ENCODE measurements at regions not wholly inside any gene's neighbourhood (a gene's known extent, or its start where the extent isn't known, plus 50 kb on each side); places are given as distances from the start of the nearest gene placed in this dataset.

DNA sequence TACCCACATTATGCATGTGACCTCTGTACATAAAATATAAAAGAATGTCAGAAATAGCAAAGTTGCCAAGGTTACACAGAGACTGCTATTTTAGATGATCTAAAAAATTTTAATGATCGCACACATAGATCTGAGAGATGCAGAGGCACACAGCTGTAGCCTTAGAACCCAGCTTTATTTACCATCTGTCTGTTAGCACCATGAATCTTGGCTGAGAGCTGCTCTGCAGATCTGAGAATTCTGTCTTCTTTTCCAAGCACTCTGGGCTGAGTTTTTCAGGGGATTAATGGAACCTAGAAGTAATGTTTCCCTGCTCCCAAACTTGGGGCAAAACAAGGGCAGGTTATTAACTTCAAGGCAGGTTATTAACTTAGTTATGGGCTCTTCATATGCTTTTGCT, 248.7 kb upstream of the JAG1 start:
- TF ChIP-seq, protein P1, sequence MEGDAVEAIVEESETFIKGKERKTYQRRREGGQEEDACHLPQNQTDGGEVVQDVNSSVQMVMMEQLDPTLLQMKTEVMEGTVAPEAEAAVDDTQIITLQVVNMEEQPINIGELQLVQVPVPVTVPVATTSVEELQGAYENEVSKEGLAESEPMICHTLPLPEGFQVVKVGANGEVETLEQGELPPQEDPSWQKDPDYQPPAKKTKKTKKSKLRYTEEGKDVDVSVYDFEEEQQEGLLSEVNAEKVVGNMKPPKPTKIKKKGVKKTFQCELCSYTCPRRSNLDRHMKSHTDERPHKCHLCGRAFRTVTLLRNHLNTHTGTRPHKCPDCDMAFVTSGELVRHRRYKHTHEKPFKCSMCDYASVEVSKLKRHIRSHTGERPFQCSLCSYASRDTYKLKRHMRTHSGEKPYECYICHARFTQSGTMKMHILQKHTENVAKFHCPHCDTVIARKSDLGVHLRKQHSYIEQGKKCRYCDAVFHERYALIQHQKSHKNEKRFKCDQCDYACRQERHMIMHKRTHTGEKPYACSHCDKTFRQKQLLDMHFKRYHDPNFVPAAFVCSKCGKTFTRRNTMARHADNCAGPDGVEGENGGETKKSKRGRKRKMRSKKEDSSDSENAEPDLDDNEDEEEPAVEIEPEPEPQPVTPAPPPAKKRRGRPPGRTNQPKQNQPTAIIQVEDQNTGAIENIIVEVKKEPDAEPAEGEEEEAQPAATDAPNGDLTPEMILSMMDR (conservative IDR thresholded peaks at IDR 0.05): no peak
- Mint-ChIP-seq H3K27ac (ENCODE audit: unreplicated experiment) (peak overlapping the region; percentile 39), H3K27me3 (ENCODE audit: low read depth) (no peaks in the 10 kb centered on the region), H3K36me3 (ENCODE audit: low read depth) (no peaks in the 10 kb centered on the region), H3K9me3 (peaks cover under 1% of the 10 kb centered on the region), H3K4me3 (no peak overlapping the region), H3K4me1 (peaks cover 14% of the 10 kb centered on the region)
- DNase-seq (ENCODE audit: low read depth, low spot score): no peak

DNA sequence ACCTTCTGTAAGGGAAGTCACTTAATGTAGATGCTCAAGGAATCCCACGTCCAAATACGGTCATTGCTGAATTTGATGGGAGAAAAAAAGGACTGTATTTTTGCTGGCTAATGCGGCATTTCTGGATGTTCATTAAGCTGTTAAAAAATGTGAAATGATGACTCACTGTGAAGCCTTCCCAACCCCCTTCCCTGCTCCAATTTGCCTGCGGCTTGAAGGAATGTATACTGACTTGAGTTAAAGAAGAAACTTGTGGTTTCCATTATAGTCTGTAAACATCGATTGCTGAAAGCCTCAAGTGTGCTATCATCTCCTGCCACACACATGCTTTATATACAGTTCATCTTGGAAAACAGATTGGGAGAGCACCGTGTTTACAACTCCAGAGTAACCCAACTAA, 249.1 kb upstream of the JAG1 start:
- Mint-ChIP-seq H3K27me3 (ENCODE audit: low read depth) (no peaks in the 10 kb centered on the region), H3K4me3 (no peak overlapping the region), H3K9me3 (no peaks in the 10 kb centered on the region), H3K4me1 (peaks cover 14% of the 10 kb centered on the region), H3K36me3 (ENCODE audit: low read depth) (no peaks in the 10 kb centered on the region), H3K27ac (ENCODE audit: unreplicated experiment) (peak overlapping the region; percentile 39)
- TF ChIP-seq, protein P1 (conservative IDR thresholded peaks at IDR 0.05): no peak
- DNase-seq (ENCODE audit: low read depth, low spot score): no peak

DNA sequence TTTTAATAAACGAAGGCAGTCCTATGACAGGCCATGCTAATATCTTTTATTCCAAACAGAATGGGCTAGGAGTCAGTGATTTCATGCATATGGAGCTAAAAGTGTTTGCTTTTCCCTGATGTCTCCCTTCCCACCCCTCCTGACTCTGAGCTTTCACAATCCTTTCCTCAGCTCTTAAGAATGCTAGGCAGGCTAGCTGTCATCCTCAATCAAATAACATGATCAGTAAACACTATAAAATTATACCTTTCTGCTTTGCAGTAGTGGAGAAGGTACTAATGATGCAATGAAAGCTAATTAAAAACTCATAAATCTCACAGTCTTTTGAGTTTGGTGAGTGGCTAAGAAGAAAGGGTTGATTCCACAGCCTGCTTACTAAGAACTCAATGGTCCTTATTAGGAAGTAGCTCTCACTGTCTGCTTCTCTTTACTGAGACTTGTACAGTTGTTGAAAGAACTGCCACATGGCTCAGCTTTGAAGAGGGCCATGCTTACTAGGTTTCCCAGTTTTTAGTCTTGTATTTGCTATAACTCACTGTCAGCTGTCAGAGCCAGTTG, 250.9 kb upstream of the JAG1 start:
- Mint-ChIP-seq H3K9me3 (peaks cover 4% of the 10 kb centered on the region), H3K4me1 (peaks cover 14% of the 10 kb centered on the region), H3K27me3 (ENCODE audit: low read depth) (no peaks in the 10 kb centered on the region), H3K27ac (ENCODE audit: unreplicated experiment) (no peak overlapping the region), H3K36me3 (ENCODE audit: low read depth) (no peaks in the 10 kb centered on the region), H3K4me3 (no peak overlapping the region)
- TF ChIP-seq, protein P1 (conservative IDR thresholded peaks at IDR 0.05): no peak
- no peak for DNase-seq (ENCODE audit: low read depth, low spot score)

- Mint-ChIP-seq H3K27me3 (ENCODE audit: low read depth) (no peaks in the 10 kb centered on the region), H3K27ac (ENCODE audit: unreplicated experiment) (no peak overlapping the region), H3K4me3 (no peak overlapping the region), H3K9me3 (peaks cover 4% of the 10 kb centered on the region), H3K4me1 (peaks cover 14% of the 10 kb centered on the region), H3K36me3 (ENCODE audit: low read depth) (no peaks in the 10 kb centered on the region)
- TF ChIP-seq, protein P1 (conservative IDR thresholded peaks at IDR 0.05): no peak
- no peak for DNase-seq (ENCODE audit: low read depth, low spot score)
Measured at GRCh38 chr20:10925767-10926166, 252.0 kb upstream of the JAG1 start.

DNA sequence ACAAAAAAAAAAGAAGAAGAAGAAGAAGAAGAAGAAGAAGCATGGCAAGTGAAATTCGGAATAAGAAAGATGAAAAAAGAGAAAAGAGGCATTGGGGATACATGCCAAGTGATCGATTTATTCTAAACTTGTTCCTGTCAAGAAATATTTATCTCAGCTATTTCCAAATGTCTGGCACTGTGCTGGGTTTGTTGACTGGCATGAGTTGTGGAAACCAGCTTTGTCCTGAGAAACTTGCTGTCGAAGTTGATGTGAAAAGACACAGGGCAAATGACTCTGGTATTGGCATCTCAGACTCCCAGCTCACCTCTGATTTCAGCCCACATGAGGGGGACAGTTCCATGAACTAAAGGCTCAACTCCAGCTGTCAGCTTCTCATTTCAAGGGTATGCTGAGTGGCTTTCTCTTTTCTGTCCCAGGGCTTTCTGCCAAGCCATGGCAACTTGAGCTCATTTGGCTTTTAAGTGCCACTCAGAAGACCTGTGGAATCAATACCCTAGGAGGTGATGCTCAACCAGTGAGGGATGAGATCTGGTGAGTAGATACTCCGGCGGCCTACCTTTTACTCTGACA, 253.3 kb upstream of the JAG1 start:
- no peak for DNase-seq (ENCODE audit: low read depth, low spot score)

More for the DNA sequence above, 253.3 kb upstream of the JAG1 start:
- no peak overlapping the region for H3K4me3 Mint-ChIP-seq
- no peak overlapping the region for H3K27ac Mint-ChIP-seq (ENCODE audit: unreplicated experiment)
- TF ChIP-seq, protein P1 (conservative IDR thresholded peaks at IDR 0.05): no peak
- peaks cover 9% of the 10 kb centered on the region for H3K9me3 Mint-ChIP-seq
- H3K27me3 Mint-ChIP-seq (ENCODE audit: low read depth): no peaks in the 10 kb centered on the region
- H3K36me3 Mint-ChIP-seq (ENCODE audit: low read depth): peaks cover 4% of the 10 kb centered on the region
- H3K4me1 Mint-ChIP-seq: peaks cover 12% of the 10 kb centered on the region

Measured in neural crest cell (in vitro differentiated cells).